ENCODE measurements at regions not wholly inside any gene's neighbourhood (a gene's known extent, or its start where the extent isn't known, plus 50 kb on each side); places are given as distances from the start of the nearest gene placed in this dataset.
A peak's percentile ranks its signal among the peaks of the same experiment; 100 is the strongest.

- no peak for TF ChIP-seq GLI2 (tag by site-specific recombination; IDR thresholded peaks at IDR 0.05; ENCODE audit: borderline replicate concordance, low read depth)
Measured at GRCh38 chr19:30304540-30304939, 67.6 kb upstream of the ZNF536 start (continued).

- ChIA-PET CTCF (interaction anchor here (0.6 to 0.7 kb wide), 2 partner anchors 197 to 257 kb away, joined by 3 to 4 read pairs; no protein-coding TSS in a partner anchor), POLR2A (interaction anchor here (1.2 kb wide), 1 partner anchor 77 kb away, joined by 5 read pairs; no protein-coding TSS in a partner anchor)
- TF ChIP-seq ZNF132 (tag by site-specific recombination; IDR thresholded peaks at IDR 0.05; ENCODE audit: borderline replicate concordance) (no peak), ZSCAN4 (tag by site-specific recombination; IDR thresholded peaks at IDR 0.05) (no peak), ZNF202 (tag by site-specific recombination; IDR thresholded peaks at IDR 0.05; ENCODE audit: borderline replicate concordance) (no peak), ZNF692 (tag by site-specific recombination; IDR thresholded peaks at IDR 0.05) (no peak), ZNF16 (tag by site-specific recombination; IDR thresholded peaks at IDR 0.05; ENCODE audit: low read depth) (no peak), ZNF341 (tag by site-specific recombination; IDR thresholded peaks at IDR 0.05; ENCODE audit: low read depth) (peak; percentile 62), ZNF449 (tag by site-specific recombination; IDR thresholded peaks at IDR 0.05) (peak; percentile 80)
- no peaks in the 10 kb centered on the region for H3K36me3 ChIP-seq (ENCODE audit: control insufficient read depth in 2 of 2, insufficient read depth in 1 of 2, low read length in 2 of 2)
- no peak overlapping the region for H3K4me3 ChIP-seq (ENCODE audit: low read depth, low read length)
- H3K27ac ChIP-seq (ENCODE audit: extremely low read depth, low read depth, low read length): no peak overlapping the region
- peaks cover 4% of the 10 kb centered on the region for H3K9me3 ChIP-seq (ENCODE audit: control insufficient read depth, insufficient read depth, low read depth, low read length)
- peaks cover 7% of the 10 kb centered on the region; the same call in 1 of the 2 replicates for H3K4me1 ChIP-seq (ENCODE audit: control insufficient read depth, insufficient read depth, low read length)
Measured at GRCh38 chr19:30305346-30306060, 66.7 kb upstream of the ZNF536 start.

GRCh38 chr19:30307191-30307974, 64.8 kb upstream of the ZNF536 start:
- peaks cover 7% of the 10 kb centered on the region; the same call in 1 of the 2 replicates for H3K4me1 ChIP-seq (ENCODE audit: control insufficient read depth, insufficient read depth, low read length)
- H3K36me3 ChIP-seq (ENCODE audit: control insufficient read depth in 2 of 2, insufficient read depth in 1 of 2, low read length in 2 of 2): no peaks in the 10 kb centered on the region
- no peak overlapping the region for H3K4me3 ChIP-seq (ENCODE audit: low read depth, low read length)
- H3K9me3 ChIP-seq (ENCODE audit: control insufficient read depth, insufficient read depth, low read depth, low read length): peaks cover 4% of the 10 kb centered on the region
- ChIA-PET POLR2A (no interaction called here), CTCF (interaction anchor here (0.9 to 1.4 kb wide), 5 partner anchors 9 to 359 kb away, joined by 3 to 5 read pairs (median 3); no protein-coding TSS in a partner anchor)
- H3K27ac ChIP-seq (ENCODE audit: extremely low read depth, low read depth, low read length): no peak overlapping the region
- TF ChIP-seq PRDM6 (tag by site-specific recombination; IDR thresholded peaks at IDR 0.05) (peak; percentile 48), ZSCAN23 (tag by site-specific recombination; IDR thresholded peaks at IDR 0.05) (no peak), ZNF10 (tag by site-specific recombination; IDR thresholded peaks at IDR 0.05) (0 out of 2 replicates have a peak, but pooled peaks have one; percentile 12)
